ENCODE measurements at regions not wholly inside any gene's neighbourhood (a gene's known extent, or its start where the extent isn't known, plus 50 kb on each side); places are given as distances from the start of the nearest gene placed in this dataset.

DNA sequence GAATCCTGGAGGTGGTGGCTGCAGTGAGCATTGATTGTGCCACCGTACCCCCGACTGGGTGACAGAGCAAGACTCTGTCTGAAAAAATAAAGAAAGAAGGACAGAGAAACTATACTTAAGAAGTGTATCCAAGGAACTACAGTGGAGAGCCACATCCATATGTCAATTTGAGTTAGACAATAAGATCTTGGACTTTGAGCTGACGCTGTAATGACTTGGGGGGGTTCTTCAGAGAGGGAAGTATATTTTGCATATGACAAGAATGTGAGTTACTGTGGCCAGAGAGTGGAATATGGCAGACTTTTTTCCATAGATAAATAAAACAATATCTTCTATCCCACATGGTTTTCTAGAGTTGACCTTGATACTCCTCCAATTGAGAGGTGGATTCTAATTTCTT lies 52.6 kb upstream of the TEX264 start:
- Histone ChIP-seq H3K9me3 (no peaks in the 10 kb centered on the region), H4K20me1 (peaks cover 92% of the 10 kb centered on the region), H3K27ac (no peak overlapping the region), H3K4me1 (peaks cover 7% of the 10 kb centered on the region), H3K4me3 (no peak overlapping the region), H3K36me3 (peaks cover 17% of the 10 kb centered on the region), H3K27me3 (no peaks in the 10 kb centered on the region), H3K9ac (no peak overlapping the region), H3K4me2 (no peak overlapping the region)
- no peak for TF ChIP-seq Cebpa-rat (IDR thresholded peaks at IDR 0.05)

DNA sequence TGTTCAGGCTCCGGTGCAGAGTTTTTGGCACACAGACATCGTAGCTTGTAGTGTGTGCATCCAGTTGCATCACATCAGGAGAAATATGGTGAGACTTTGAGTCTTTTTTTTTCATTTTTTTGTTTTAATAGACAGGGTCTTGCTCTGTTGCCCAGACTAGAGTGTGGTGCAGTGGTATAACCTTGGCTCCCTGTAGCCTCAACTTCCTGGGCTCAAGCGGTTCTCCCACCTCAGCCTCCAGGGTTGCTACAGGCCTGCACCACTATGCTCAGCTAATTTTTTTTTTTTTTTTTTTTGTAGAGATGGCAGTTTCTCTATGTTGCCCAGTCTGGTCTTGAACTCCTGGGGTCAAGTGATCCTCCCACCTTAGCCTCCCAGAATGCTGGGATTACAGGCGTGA lies 51.1 kb upstream of the TEX264 start:
- Histone ChIP-seq H3K27me3 (no peaks in the 10 kb centered on the region), H3K4me1 (peaks cover 6% of the 10 kb centered on the region), H3K27ac (no peak overlapping the region), H3K9me3 (no peaks in the 10 kb centered on the region), H3K36me3 (peaks cover 21% of the 10 kb centered on the region), H3K9ac (no peak overlapping the region), H3K4me2 (no peak overlapping the region), H3K4me3 (no peak overlapping the region), H4K20me1 (peaks cover 77% of the 10 kb centered on the region)
- no peak for TF ChIP-seq Cebpa-rat (IDR thresholded peaks at IDR 0.05)

DNA sequence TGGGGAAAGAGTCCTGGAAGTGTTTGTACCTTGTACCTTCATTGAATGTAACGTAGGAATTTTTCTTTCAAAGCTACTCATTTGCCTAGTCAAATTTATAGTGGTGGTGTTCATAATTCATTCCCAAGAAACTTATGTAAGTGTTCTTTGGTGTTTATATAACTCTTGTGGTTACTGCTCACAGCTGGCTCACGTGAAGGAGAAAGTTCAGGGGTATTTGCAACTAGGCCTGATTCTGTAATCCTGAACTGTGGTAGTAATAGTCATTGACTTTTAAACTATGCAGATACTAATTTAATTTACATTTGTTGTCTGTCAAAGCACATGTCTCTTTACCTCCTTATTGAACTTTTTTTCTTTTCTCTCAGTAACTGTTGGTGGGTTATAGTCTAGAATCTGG lies 50.5 kb upstream of the TEX264 start:
- Histone ChIP-seq H3K9me3 (no peaks in the 10 kb centered on the region), H3K4me3 (no peak overlapping the region), H3K4me1 (peaks cover under 1% of the 10 kb centered on the region), H3K9ac (no peak overlapping the region), H4K20me1 (peaks cover 72% of the 10 kb centered on the region), H3K4me2 (no peak overlapping the region), H3K27me3 (no peaks in the 10 kb centered on the region), H3K27ac (no peak overlapping the region), H3K36me3 (peaks cover 22% of the 10 kb centered on the region)
- TF ChIP-seq Cebpa-rat (IDR thresholded peaks at IDR 0.05): no peak

DNA sequence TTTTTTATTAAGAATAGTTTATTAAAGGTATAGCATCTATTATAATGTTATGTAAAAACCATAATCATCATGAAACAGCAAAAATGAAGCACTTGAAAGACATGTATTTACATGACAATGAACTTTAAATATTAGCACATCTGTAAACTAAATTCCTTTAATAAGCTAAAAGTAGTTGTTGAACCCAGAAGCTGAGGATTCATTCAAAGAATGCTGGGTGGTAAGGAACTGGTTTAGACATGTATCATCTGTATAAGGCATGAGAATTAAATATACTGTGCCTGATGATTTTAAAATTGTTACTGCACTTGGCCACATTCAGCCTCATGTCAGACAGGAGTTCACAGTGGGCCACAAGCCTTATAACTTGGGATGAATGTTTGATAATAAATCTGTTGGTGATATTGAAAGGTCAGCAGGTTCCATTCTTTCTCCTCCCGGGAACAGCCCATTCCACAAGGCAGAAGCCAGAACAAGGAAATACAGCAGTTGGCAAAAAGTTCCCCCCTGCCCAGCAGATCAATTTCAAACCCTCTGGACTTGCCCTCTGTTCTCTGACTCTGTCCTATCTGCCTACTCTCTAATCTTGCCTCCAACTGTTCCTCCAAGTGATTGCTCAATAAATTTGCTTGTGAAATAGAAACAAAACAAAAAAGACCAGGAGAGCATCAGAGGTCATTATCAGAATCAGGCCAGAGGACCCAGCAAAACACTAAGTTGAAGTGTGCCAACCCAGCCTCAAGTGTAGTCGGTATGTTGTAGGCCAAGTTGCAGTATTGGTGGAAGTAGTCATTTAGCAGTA lies 49.8 kb upstream of the TEX264 start:
- Histone ChIP-seq H3K27me3 (no peaks in the 10 kb centered on the region), H3K4me3 (no peak overlapping the region), H3K9me3 (no peaks in the 10 kb centered on the region), H3K4me2 (no peak overlapping the region), H3K4me1 (no peaks in the 10 kb centered on the region), H3K36me3 (peaks cover 22% of the 10 kb centered on the region), H3K9ac (no peak overlapping the region), H4K20me1 (peaks cover 72% of the 10 kb centered on the region), H3K27ac (no peak overlapping the region)
- TF ChIP-seq Cebpa-rat (IDR thresholded peaks at IDR 0.05): peak; percentile 24; the same call in 1 of the 2 replicates
